Mesothelial cell of epicardium (in vitro differentiated cells): ENCODE measurements at regions not wholly inside any gene's neighbourhood (a gene's known extent, or its start where the extent isn't known, plus 50 kb on each side); places are given as distances from the start of the nearest gene placed in this dataset.

ENCODE experiments used
- DNase-seq, 2 experiments: peaks; one replicate each; pipeline ENCODE4 v3.0.0; 2021; ENCODE audit warnings: low spot score in 2 of 2; ENCODE audit not compliant: unreplicated experiment in 2 of 2
- H3K27ac Mint-ChIP-seq: 2 replicates; pipeline ENCODE4 v1.8.0; 2021; ENCODE audit warnings: mixed read lengths
- H3K27me3 Mint-ChIP-seq: 2 replicates; pipeline ENCODE4 v1.8.0; 2021; ENCODE audit warnings: low read depth, mixed read lengths
- H3K36me3 Mint-ChIP-seq: 2 replicates; pipeline ENCODE4 v1.8.0; 2021; ENCODE audit warnings: mixed read lengths
- H3K4me1 Mint-ChIP-seq: 2 replicates; pipeline ENCODE4 v1.8.0; 2021; ENCODE audit warnings: mixed read lengths
- H3K4me3 Mint-ChIP-seq: 2 replicates; pipeline ENCODE4 v1.8.0; 2021; ENCODE audit warnings: mild to moderate bottlenecking, moderate library complexity, mixed read lengths
- H3K9me3 Mint-ChIP-seq: 2 replicates; pipeline ENCODE4 v1.8.0; 2021; ENCODE audit warnings: mixed read lengths
- TF ChIP-seq, protein P1 (sequence below): fragments of 200-600 bp; sonication (generic); IDR thresholded peaks from one replicate; pipeline ENCODE4 v1.5.0; 2021; ENCODE audit warnings: antibody characterized with exemption; ENCODE audit not compliant: unreplicated experiment

- Mint-ChIP-seq H3K27ac (no peak overlapping the region), H3K36me3 (no peaks in the 10 kb centered on the region), H3K4me3 (no peak overlapping the region), H3K9me3 (peaks cover 15% of the 10 kb centered on the region), H3K27me3 (peaks cover 4% of the 10 kb centered on the region), H3K4me1 (peaks cover 2% of the 10 kb centered on the region)
- no peak for DNase-seq
- TF ChIP-seq, protein P1, sequence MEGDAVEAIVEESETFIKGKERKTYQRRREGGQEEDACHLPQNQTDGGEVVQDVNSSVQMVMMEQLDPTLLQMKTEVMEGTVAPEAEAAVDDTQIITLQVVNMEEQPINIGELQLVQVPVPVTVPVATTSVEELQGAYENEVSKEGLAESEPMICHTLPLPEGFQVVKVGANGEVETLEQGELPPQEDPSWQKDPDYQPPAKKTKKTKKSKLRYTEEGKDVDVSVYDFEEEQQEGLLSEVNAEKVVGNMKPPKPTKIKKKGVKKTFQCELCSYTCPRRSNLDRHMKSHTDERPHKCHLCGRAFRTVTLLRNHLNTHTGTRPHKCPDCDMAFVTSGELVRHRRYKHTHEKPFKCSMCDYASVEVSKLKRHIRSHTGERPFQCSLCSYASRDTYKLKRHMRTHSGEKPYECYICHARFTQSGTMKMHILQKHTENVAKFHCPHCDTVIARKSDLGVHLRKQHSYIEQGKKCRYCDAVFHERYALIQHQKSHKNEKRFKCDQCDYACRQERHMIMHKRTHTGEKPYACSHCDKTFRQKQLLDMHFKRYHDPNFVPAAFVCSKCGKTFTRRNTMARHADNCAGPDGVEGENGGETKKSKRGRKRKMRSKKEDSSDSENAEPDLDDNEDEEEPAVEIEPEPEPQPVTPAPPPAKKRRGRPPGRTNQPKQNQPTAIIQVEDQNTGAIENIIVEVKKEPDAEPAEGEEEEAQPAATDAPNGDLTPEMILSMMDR: no peak
These were observed 71.9 kb upstream of the HTR1B start for GRCh38 chr6:77535172-77535571.

- Mint-ChIP-seq H3K4me1 (no peaks in the 10 kb centered on the region), H3K36me3 (no peaks in the 10 kb centered on the region), H3K27ac (no peak overlapping the region), H3K27me3 (peaks cover 4% of the 10 kb centered on the region), H3K4me3 (no peak overlapping the region), H3K9me3 (peaks cover 20% of the 10 kb centered on the region)
- TF ChIP-seq, protein P1: no peak
- DNase-seq: no peak
These were observed 73.4 kb upstream of the HTR1B start for GRCh38 chr6:77536701-77537100.

DNA sequence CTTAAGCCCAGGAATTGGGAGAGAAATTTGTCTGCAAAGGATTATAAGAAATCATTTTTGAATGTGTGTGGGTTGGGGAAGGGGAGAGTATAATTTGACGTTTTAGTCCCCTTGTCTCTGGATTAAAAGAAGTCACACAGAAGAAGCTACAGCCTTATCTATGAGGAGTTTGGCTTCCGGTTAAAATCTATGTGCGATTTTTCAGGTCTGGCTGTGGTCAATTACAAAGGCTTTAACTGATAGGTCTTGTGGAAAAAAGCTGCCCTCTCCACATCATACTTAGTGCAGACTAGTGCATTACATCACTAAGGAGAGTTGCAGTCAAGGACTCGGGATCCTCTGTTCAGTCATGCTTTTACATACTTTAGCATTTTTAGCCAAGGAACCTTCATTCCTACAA, 80.3 kb upstream of the HTR1B start:
- Mint-ChIP-seq H3K4me1 (no peaks in the 10 kb centered on the region), H3K36me3 (no peaks in the 10 kb centered on the region), H3K4me3 (no peak overlapping the region), H3K27me3 (peaks cover 2% of the 10 kb centered on the region), H3K27ac (no peak overlapping the region), H3K9me3 (peaks cover 30% of the 10 kb centered on the region)
- TF ChIP-seq, protein P1: no peak
- no peak for DNase-seq

DNA sequence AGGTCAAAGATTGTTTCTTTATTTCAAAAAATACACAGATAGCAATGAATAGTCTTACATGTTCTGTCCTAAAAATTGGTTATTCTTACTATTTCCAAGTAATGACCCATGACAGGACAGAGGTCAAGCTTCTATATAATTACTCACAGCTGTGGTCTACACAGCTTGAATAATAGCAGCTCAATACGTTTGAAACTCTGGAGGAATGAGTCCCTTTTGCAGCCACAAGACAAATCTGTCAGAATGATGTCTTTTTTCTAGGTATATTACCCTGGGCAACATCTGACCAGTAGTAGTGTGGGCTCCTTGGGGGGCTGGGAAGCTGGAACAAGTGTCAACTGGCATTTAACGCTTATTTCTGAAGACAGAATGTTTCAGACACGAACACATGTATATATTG, 84.9 kb upstream of the HTR1B start:
- H3K4me3 Mint-ChIP-seq: no peak overlapping the region
- TF ChIP-seq, protein P1: no peak
- H3K4me1 Mint-ChIP-seq: no peaks in the 10 kb centered on the region
- H3K36me3 Mint-ChIP-seq: no peaks in the 10 kb centered on the region
- no peak overlapping the region for H3K27ac Mint-ChIP-seq
- H3K27me3 Mint-ChIP-seq: peaks cover 3% of the 10 kb centered on the region
- H3K9me3 Mint-ChIP-seq: no peaks in the 10 kb centered on the region
- no peak for DNase-seq

GRCh38 chr6:77548662-77549366, 85.5 kb upstream of the HTR1B start:
- Mint-ChIP-seq H3K9me3 (no peaks in the 10 kb centered on the region), H3K36me3 (no peaks in the 10 kb centered on the region), H3K4me1 (no peaks in the 10 kb centered on the region), H3K27ac (no peak overlapping the region), H3K27me3 (peaks cover 3% of the 10 kb centered on the region), H3K4me3 (no peak overlapping the region)
- TF ChIP-seq, protein P1: no peak
- no peak for DNase-seq
